WTC11 (cell line): ENCODE measurements at regions not wholly inside any gene's neighbourhood (a gene's known extent, or its start where the extent isn't known, plus 50 kb on each side); places are given as distances from the start of the nearest gene placed in this dataset.

Experiments
- CREB1 ChIP-seq: sonication (generic); formaldehyde crosslinking; IDR thresholded peaks from 2 replicates; pipeline ENCODE4 v1.8.0; 2023; ENCODE audit warnings: mild to moderate bottlenecking, missing genetic modification reagents
- ETV6 ChIP-seq: sonication (generic); formaldehyde crosslinking; IDR thresholded peaks from 2 replicates; pipeline ENCODE4 v1.8.1; 2022; ENCODE audit warnings: mild to moderate bottlenecking, missing genetic modification reagents
- IRF2 ChIP-seq: sonication (generic); formaldehyde crosslinking; IDR thresholded peaks from 2 replicates; pipeline ENCODE4 v1.8.0; 2022; ENCODE audit warnings: low read depth, missing genetic modification reagents, borderline replicate concordance
- OVOL2 ChIP-seq: fragments of 250-450 bp; sonication (Bioruptor Pico); IDR thresholded peaks from 2 replicates; pipeline ENCODE4 v1.9.0; 2021; ENCODE audit warnings: mild to moderate bottlenecking, borderline replicate concordance
- TEAD4 ChIP-seq: sonication (generic); formaldehyde crosslinking; IDR thresholded peaks from 2 replicates; pipeline ENCODE4 v1.8.0; 2022; ENCODE audit warnings: mild to moderate bottlenecking, missing genetic modification reagents
- ZNF416 ChIP-seq: fragments of 250-450 bp; sonication (Bioruptor Pico); IDR thresholded peaks from 2 replicates; pipeline ENCODE4 v1.9.0; 2021; ENCODE audit warnings: mild to moderate bottlenecking, inconsistent platforms
- TF ChIP-seq, protein P1 (sequence below): fragments of 200-600 bp; IDR thresholded peaks from 2 replicates; pipeline ENCODE4 v1.8.0; 2022; ENCODE audit warnings: antibody characterized with exemption
- TF ChIP-seq, protein P2 (sequence below): sonication (generic); formaldehyde crosslinking; IDR thresholded peaks from 2 replicates; pipeline ENCODE4 v1.8.1; 2022; ENCODE audit warnings: mild to moderate bottlenecking, moderate library complexity, missing genetic modification reagents

DNA sequence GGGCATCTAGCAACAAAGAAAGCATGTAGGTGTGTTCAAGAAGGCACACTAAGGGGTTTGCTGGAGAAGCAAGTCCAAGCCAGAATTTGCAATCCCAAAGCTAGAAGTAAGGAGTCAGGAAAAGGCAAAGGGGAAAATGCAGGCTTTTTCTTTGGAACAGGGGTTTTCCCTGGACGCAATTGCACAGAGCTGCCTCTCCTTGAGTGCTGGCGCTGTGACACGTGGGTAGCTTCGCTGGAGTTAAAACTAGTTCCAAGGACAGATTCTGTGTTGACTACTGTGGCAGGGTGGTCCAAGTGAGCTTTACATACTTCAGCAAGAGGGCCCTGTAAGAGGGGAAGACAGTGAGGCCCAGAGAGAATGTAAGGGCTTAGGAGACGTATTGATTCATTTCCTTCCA is 277.1 kb downstream of the ADGRA3 start:
- TF ChIP-seq CREB1 (no peak), TEAD4 (no peak), OVOL2 (CRISPR knock-in tag) (no peak), ZNF416 (CRISPR knock-in tag) (no peak), IRF2 (no peak), ETV6 (CRISPR knock-in tag) (no peak)
- TF ChIP-seq, protein P1, sequence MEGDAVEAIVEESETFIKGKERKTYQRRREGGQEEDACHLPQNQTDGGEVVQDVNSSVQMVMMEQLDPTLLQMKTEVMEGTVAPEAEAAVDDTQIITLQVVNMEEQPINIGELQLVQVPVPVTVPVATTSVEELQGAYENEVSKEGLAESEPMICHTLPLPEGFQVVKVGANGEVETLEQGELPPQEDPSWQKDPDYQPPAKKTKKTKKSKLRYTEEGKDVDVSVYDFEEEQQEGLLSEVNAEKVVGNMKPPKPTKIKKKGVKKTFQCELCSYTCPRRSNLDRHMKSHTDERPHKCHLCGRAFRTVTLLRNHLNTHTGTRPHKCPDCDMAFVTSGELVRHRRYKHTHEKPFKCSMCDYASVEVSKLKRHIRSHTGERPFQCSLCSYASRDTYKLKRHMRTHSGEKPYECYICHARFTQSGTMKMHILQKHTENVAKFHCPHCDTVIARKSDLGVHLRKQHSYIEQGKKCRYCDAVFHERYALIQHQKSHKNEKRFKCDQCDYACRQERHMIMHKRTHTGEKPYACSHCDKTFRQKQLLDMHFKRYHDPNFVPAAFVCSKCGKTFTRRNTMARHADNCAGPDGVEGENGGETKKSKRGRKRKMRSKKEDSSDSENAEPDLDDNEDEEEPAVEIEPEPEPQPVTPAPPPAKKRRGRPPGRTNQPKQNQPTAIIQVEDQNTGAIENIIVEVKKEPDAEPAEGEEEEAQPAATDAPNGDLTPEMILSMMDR = no peak
- TF ChIP-seq, protein P2, sequence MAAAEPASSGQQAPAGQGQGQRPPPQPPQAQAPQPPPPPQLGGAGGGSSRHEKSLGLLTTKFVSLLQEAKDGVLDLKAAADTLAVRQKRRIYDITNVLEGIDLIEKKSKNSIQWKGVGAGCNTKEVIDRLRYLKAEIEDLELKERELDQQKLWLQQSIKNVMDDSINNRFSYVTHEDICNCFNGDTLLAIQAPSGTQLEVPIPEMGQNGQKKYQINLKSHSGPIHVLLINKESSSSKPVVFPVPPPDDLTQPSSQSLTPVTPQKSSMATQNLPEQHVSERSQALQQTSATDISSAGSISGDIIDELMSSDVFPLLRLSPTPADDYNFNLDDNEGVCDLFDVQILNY = no peak
